Colonic mucosa (tissue), 4 donors: ENCODE measurements at regions not wholly inside any gene's neighbourhood (a gene's known extent, or its start where the extent isn't known, plus 50 kb on each side); places are given as distances from the start of the nearest gene placed in this dataset.

Source experiments
- DNase-seq: peaks from one replicate; pipeline ENCODE4 v3.0.0-alpha.2; 2020
- H3K27ac ChIP-seq: fragments of 200-600 bp; one replicate; pipeline ENCODE4 v1.8.0; 2021
- H3K27me3 ChIP-seq: fragments of 200-600 bp; one replicate; pipeline ENCODE4 v1.8.0; 2021
- H3K36me3 ChIP-seq: fragments of 200-600 bp; one replicate; pipeline ENCODE4 v1.8.0; 2021
- H3K4me1 ChIP-seq: fragments of 200-600 bp; one replicate; pipeline ENCODE4 v1.8.0; 2021; ENCODE audit warnings: mild to moderate bottlenecking
- H3K4me3 ChIP-seq: fragments of 200-600 bp; one replicate; pipeline ENCODE4 v1.8.0; 2021
- H3K9ac ChIP-seq, 2 donors: one replicate each; pipeline ENCODE4 v1.7.0; 2013; ENCODE audit warnings: control low read depth in 2 of 2, low read depth in 2 of 2, low read length in 2 of 2
- H3K9me3 ChIP-seq: fragments of 200-600 bp; one replicate; pipeline ENCODE4 v1.8.0; 2021
- intact Hi-C: fragments of 100-400 bp; cut with DNase I; formaldehyde crosslinking; loops from one replicate; pipeline ENCODE4 v1.14.1; 2022
- TF ChIP-seq, protein P1 (sequence below): fragments of 200-600 bp; IDR thresholded peaks from one replicate; pipeline ENCODE4 v1.8.0; 2022; ENCODE audit warnings: antibody characterized with exemption, mild to moderate bottlenecking
- donor health status: healthy.
- donor health status: DM: no; HTN: no; CAD: no.
- donor health status: DM: no; HTN: no; CAD: no.

DNA sequence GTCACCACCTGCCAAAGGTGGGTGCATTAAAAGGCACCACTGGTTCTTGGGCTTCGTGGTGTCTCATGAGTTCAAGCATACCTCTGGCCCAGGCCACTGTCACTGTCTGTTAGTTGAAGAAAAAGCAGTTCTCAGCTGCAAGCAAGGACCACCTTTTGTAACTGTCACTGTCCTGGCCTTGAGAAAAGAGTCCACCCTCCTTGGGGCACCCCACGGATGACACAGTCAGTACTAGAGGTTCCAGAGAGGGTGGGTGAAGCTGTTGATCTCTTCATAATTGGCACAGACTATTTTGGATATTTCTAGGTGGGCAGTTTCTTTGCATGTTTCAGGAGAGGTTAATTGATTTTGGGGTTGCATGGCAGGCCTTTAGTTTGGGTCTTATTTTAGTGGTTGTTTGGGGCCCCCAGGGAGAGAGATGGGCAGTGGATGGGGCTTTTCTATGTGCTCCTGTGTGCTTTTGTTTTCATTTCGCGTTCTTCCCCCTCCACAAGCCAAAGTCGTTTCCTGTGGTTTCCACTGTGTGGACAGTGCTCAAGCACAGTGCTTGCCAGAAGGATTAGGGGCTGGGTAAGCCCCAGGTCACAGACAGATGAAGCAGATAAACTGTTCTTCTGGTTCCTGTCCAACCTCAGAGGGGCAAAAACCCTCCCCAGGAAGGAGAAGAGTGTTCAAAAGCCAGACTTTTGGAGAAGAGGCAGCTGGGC lies 156.2 kb upstream of the PPP1R2C start:
- Histone ChIP-seq H3K27ac (no peak overlapping the region), H3K36me3 (no peaks in the 10 kb centered on the region), H3K9ac (no peak overlapping the region), H3K9me3 (no peaks in the 10 kb centered on the region), H3K4me3 (no peak overlapping the region), H3K4me1 (no peaks in the 10 kb centered on the region), H3K27me3 (no peaks in the 10 kb centered on the region)
- intact Hi-C loops, result no loop called here
- TF ChIP-seq, protein P1, sequence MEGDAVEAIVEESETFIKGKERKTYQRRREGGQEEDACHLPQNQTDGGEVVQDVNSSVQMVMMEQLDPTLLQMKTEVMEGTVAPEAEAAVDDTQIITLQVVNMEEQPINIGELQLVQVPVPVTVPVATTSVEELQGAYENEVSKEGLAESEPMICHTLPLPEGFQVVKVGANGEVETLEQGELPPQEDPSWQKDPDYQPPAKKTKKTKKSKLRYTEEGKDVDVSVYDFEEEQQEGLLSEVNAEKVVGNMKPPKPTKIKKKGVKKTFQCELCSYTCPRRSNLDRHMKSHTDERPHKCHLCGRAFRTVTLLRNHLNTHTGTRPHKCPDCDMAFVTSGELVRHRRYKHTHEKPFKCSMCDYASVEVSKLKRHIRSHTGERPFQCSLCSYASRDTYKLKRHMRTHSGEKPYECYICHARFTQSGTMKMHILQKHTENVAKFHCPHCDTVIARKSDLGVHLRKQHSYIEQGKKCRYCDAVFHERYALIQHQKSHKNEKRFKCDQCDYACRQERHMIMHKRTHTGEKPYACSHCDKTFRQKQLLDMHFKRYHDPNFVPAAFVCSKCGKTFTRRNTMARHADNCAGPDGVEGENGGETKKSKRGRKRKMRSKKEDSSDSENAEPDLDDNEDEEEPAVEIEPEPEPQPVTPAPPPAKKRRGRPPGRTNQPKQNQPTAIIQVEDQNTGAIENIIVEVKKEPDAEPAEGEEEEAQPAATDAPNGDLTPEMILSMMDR, result no peak
- peak; percentile 27 for DNase-seq

DNA sequence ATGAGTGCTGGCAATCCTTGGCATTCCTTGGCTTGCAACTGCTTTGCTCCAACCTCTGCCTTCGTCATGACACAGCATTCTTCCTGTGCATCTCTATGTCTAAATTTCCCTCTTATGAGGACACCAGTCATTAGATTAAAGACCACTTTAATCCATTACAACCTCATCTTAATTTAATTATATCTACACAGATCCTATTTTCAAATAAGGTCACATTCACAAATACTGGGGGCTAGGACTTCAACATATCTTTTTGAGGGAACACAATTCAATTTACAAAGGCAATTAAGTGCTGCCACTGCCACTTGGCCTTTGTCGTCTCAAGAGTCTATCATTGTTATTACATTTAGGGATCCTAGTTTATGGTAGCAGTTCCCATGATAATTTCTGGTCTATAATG lies 163.7 kb upstream of the PPP1R2C start:
- intact Hi-C loops, result no loop called here
- no peaks in the 10 kb centered on the region for H3K36me3 ChIP-seq
- no peak for DNase-seq
- H3K9ac ChIP-seq, result no peak overlapping the region
- H3K27ac ChIP-seq, result no peak overlapping the region
- H3K4me3 ChIP-seq, result no peak overlapping the region
- H3K9me3 ChIP-seq, result no peaks in the 10 kb centered on the region
- TF ChIP-seq, protein P1, result no peak
- no peaks in the 10 kb centered on the region for H3K27me3 ChIP-seq
- H3K4me1 ChIP-seq, result no peaks in the 10 kb centered on the region

DNA sequence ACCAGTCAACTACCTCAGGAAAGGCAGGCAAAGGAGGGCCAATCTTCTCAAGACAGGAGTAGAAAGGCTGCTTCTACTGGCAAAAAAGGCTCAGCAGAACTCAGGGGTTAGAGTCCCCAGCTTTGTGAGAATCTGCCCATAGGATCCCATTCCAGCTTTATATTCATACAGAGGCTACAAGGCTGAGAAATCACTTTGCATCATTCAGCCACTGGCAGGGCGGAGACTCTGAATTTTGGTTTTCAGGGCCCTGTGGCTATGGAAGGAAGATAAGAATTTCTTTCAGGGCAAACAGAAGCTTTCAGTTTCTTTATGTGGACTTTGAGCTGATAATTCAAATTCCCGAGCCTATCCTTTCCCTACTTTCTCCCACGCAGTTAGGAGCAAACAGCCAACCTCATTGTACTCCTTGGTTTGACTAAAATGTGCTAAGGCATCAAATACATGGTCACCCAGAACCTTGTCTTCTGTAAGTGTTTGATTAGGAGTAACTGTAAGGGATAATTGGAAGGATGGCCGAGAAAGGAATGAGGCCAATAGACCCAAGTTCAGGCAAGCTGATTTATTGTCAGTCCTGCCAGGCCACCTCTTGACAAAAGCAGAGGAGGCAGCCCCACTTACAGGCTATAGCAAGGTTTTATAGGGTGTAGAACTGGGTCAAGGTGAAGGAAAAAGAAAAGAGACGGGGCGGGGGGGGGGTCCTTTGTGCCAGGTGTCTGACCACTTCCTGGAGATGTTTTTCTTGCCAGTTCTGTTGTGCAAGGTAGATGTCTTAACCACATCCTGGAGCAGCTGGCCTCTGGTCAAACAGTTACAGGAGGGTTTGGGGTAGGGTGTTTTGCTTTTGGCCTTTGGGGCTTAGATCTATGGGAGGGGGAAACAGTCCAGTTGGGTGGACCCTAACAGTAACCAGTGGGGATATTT lies 165.3 kb upstream of the PPP1R2C start:
- peak overlapping the region; percentile 17 for H3K27ac ChIP-seq
- peak; percentile 24 for DNase-seq
- H3K4me3 ChIP-seq, result no peak overlapping the region
- no peaks in the 10 kb centered on the region for H3K36me3 ChIP-seq
- TF ChIP-seq, protein P1, result no peak
- H3K4me1 ChIP-seq, result no peaks in the 10 kb centered on the region
- intact Hi-C loops, result no loop called here
- no peak overlapping the region for H3K9ac ChIP-seq
- H3K9me3 ChIP-seq, result no peaks in the 10 kb centered on the region
- no peaks in the 10 kb centered on the region for H3K27me3 ChIP-seq

DNA sequence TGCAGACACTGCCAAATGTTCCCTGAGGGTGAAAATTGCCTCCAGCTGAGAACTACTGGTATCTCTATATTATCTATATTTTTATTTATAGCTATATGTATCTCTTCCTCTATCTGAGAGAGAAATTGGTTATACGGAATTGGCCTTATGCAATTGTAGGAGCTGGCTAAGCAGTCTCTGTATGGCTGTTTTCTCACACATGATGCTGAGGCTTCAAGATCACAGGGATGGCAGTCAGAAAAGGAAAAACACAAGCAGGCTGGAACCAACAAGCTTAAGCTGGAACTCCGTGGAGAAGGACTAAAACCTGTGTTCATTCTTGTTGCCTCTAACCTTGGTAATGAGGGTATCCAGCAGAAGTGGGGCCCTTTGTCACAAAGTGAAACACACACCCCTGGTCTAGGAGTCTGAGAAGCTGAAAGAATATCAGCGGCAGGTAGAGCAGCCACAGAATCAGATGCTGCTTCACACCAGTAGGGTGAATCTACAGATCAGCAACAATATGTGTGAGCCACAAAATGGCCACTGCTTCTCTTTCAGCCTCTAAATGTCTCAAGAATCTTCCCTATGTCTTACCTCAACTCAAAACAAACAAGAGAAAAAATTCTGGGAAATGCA lies 166.5 kb upstream of the PPP1R2C start:
- no peaks in the 10 kb centered on the region for H3K36me3 ChIP-seq
- no peaks in the 10 kb centered on the region for H3K4me1 ChIP-seq
- H3K9me3 ChIP-seq, result no peaks in the 10 kb centered on the region
- DNase-seq, result no peak
- intact Hi-C loops, result no loop called here
- TF ChIP-seq, protein P1, result no peak
- no peaks in the 10 kb centered on the region for H3K27me3 ChIP-seq
- H3K27ac ChIP-seq, result no peak overlapping the region
- no peak overlapping the region for H3K4me3 ChIP-seq
- H3K9ac ChIP-seq, result no peak overlapping the region

DNA sequence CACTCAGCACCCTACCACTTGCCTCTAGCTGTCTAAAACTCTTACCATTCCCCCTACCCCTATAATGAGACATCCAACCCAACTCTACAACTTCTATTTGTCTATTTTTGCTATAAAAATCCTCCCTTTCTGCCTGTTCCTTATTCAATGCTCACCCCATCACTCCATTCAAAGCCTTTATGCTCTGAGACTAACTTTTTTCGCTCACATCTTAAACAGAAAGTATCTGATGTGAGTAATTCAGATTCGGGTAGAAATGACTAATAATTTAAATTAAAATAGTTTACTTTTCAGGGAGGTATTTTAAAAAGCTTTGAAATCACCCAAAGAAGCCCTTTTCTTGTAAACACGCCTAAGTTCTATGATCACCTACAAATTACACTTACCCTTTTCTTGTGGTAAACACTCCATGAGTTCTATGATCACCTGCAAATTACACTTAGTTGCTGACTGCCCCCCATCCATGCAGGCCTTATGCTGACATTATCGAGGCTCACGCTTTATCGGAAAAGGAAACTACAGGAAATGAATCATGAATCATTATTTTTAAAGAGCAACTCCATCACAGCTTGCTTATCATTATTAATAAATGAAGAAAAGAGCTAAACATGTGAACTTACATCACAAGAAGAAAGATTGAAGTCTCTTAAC lies 168.7 kb upstream of the PPP1R2C start:
- peak overlapping the region; percentile 5 for H3K27ac ChIP-seq
- H3K4me3 ChIP-seq, result no peak overlapping the region
- no peaks in the 10 kb centered on the region for H3K9me3 ChIP-seq

More for the DNA sequence above, 168.7 kb upstream of the PPP1R2C start:
- Histone ChIP-seq H3K9ac (no peak overlapping the region), H3K36me3 (no peaks in the 10 kb centered on the region), H3K4me1 (no peaks in the 10 kb centered on the region), H3K27me3 (no peaks in the 10 kb centered on the region)
- intact Hi-C loops, result no loop called here
- no peak for DNase-seq
- TF ChIP-seq, protein P1, result no peak
